ENCODE measurements at regions not wholly inside any gene's neighbourhood (a gene's known extent, or its start where the extent isn't known, plus 50 kb on each side); places are given as distances from the start of the nearest gene placed in this dataset.
A peak's percentile ranks its signal among the peaks of the same experiment; 100 is the strongest.

GRCh38 chr18:42137693-42138375 lies 182.8 kb downstream of the PIK3C3 start:
- POLR2A ChIA-PET: no interaction called here
- ATAC-seq (no peak), DNase-seq (no peak)
- peaks cover 0 to 31% (median 19%) of the 10 kb centered on the region in 9 donors for H3K9me3 Mint-ChIP-seq
- no peaks in the 10 kb centered on the region for H3K4me1 Mint-ChIP-seq
- H3K36me3 Mint-ChIP-seq: peaks cover 6 to 13% (median 11%) of the 10 kb centered on the region in 3 donors
- no peak overlapping the region for H3K4me3 Mint-ChIP-seq
- peaks cover 0 to 13% (median 3%) of the 10 kb centered on the region in 5 donors for H3K27me3 Mint-ChIP-seq
- no peak overlapping the region for H3K27ac Mint-ChIP-seq

GRCh38 chr18:42141439-42141838 lies 186.4 kb downstream of the PIK3C3 start:
- Mint-ChIP-seq H3K27ac (no peak overlapping the region), H3K36me3 (peaks cover 6 to 13% (median 11%) of the 10 kb centered on the region in 3 donors), H3K4me3 (no peak overlapping the region), H3K9me3 (peaks cover 9 to 50% (median 26%) of the 10 kb centered on the region in 9 donors), H3K4me1 (no peaks in the 10 kb centered on the region), H3K27me3 (peaks cover 0 to 13% (median 2%) of the 10 kb centered on the region in 5 donors)
- DNase-seq (no peak), ATAC-seq (no peak)
- POLR2A ChIA-PET: no interaction called here

GRCh38 chr18:42155024-42155423 lies 200.0 kb downstream of the PIK3C3 start:
- peaks cover 0 to 3% (median 0%) of the 10 kb centered on the region in 5 donors for H3K27me3 Mint-ChIP-seq
- ATAC-seq (no peak), DNase-seq (no peak)
- H3K27ac Mint-ChIP-seq: no peak overlapping the region
- H3K4me3 Mint-ChIP-seq: no peak overlapping the region
- POLR2A ChIA-PET: no interaction called here
- H3K4me1 Mint-ChIP-seq: no peaks in the 10 kb centered on the region
- H3K36me3 Mint-ChIP-seq: peaks cover 0 to 5% (median 0%) of the 10 kb centered on the region in 3 donors
- peaks cover 0 to 5% (median 0%) of the 10 kb centered on the region in 9 donors for H3K9me3 Mint-ChIP-seq

- Mint-ChIP-seq H3K4me3 (no peak overlapping the region), H3K27ac (no peak overlapping the region), H3K4me1 (no peaks in the 10 kb centered on the region), H3K36me3 (peaks cover 0 to 4% (median 0%) of the 10 kb centered on the region in 3 donors), H3K9me3 (peaks cover 0 to 4% (median 0%) of the 10 kb centered on the region in 9 donors), H3K27me3 (peaks cover 0 to 3% (median 0%) of the 10 kb centered on the region in 5 donors)
- DNase-seq (no peak), ATAC-seq (no peak)
- POLR2A ChIA-PET: no interaction called here
These were observed 201.2 kb downstream of the PIK3C3 start for GRCh38 chr18:42156281-42156680.

GRCh38 chr18:42157420-42157819 lies 202.4 kb downstream of the PIK3C3 start:
- DNase-seq: no peak
- peaks cover 0 to 3% (median 0%) of the 10 kb centered on the region in 5 donors for H3K27me3 Mint-ChIP-seq
- no peaks in the 10 kb centered on the region for H3K36me3 Mint-ChIP-seq
- H3K4me3 Mint-ChIP-seq: no peak overlapping the region
- ATAC-seq: no peak
- H3K9me3 Mint-ChIP-seq: no peaks in the 10 kb centered on the region
- H3K4me1 Mint-ChIP-seq: no peaks in the 10 kb centered on the region
- POLR2A ChIA-PET: no interaction called here
- no peak overlapping the region for H3K27ac Mint-ChIP-seq

GRCh38 chr18:42157878-42158277 lies 202.8 kb downstream of the PIK3C3 start:
- Mint-ChIP-seq H3K4me3 (no peak overlapping the region), H3K36me3 (no peaks in the 10 kb centered on the region), H3K27ac (no peak overlapping the region), H3K4me1 (no peaks in the 10 kb centered on the region), H3K27me3 (peaks cover 0 to 3% (median 0%) of the 10 kb centered on the region in 5 donors), H3K9me3 (no peaks in the 10 kb centered on the region)
- DNase-seq: no peak
- POLR2A ChIA-PET: no interaction called here
- no peak for ATAC-seq

- no peak overlapping the region for H3K27ac Mint-ChIP-seq
- DNase-seq (no peak), ATAC-seq (no peak)
- no peak overlapping the region for H3K4me3 Mint-ChIP-seq
- peaks cover 0 to 3% (median 0%) of the 10 kb centered on the region in 5 donors for H3K27me3 Mint-ChIP-seq
- H3K36me3 Mint-ChIP-seq: no peaks in the 10 kb centered on the region
- H3K4me1 Mint-ChIP-seq: no peaks in the 10 kb centered on the region
- H3K9me3 Mint-ChIP-seq: no peaks in the 10 kb centered on the region
- POLR2A ChIA-PET: no interaction called here
These were observed 204.1 kb downstream of the PIK3C3 start for GRCh38 chr18:42159146-42159545.

- H3K9me3 Mint-ChIP-seq: no peaks in the 10 kb centered on the region
- H3K27me3 Mint-ChIP-seq: no peaks in the 10 kb centered on the region
- no peaks in the 10 kb centered on the region for H3K36me3 Mint-ChIP-seq
- ATAC-seq: no peak
- no peak overlapping the region for H3K4me3 Mint-ChIP-seq
- H3K27ac Mint-ChIP-seq: no peak overlapping the region
- H3K4me1 Mint-ChIP-seq: no peaks in the 10 kb centered on the region
- no peak for DNase-seq
- POLR2A ChIA-PET: no interaction called here
These were observed 208.3 kb downstream of the PIK3C3 start for GRCh38 chr18:42163321-42163720.

- no peak overlapping the region for H3K27ac Mint-ChIP-seq
- POLR2A ChIA-PET: no interaction called here
- no peaks in the 10 kb centered on the region for H3K36me3 Mint-ChIP-seq
- no peaks in the 10 kb centered on the region for H3K4me1 Mint-ChIP-seq
- H3K4me3 Mint-ChIP-seq: no peak overlapping the region
- DNase-seq (no peak), ATAC-seq (no peak)
- no peaks in the 10 kb centered on the region for H3K27me3 Mint-ChIP-seq
- H3K9me3 Mint-ChIP-seq: no peaks in the 10 kb centered on the region
These were observed 209.5 kb downstream of the PIK3C3 start for GRCh38 chr18:42164556-42164955.

GRCh38 chr18:42165922-42166513 lies 211.0 kb downstream of the PIK3C3 start:
- ATAC-seq (no peak), DNase-seq (no peak)
- H3K27me3 Mint-ChIP-seq: no peaks in the 10 kb centered on the region
- H3K27ac Mint-ChIP-seq: peak overlapping the region in 1 of 10 donors; percentile 83
- H3K9me3 Mint-ChIP-seq: no peaks in the 10 kb centered on the region
- H3K4me1 Mint-ChIP-seq: no peaks in the 10 kb centered on the region
- no peaks in the 10 kb centered on the region for H3K36me3 Mint-ChIP-seq
- POLR2A ChIA-PET: no interaction called here
- no peak overlapping the region for H3K4me3 Mint-ChIP-seq

GRCh38 chr18:42168487-42168886 lies 213.5 kb downstream of the PIK3C3 start:
- no peak overlapping the region for H3K27ac Mint-ChIP-seq
- POLR2A ChIA-PET: no interaction called here
- H3K4me3 Mint-ChIP-seq: no peak overlapping the region
- no peaks in the 10 kb centered on the region for H3K36me3 Mint-ChIP-seq
- H3K4me1 Mint-ChIP-seq: no peaks in the 10 kb centered on the region
- DNase-seq (no peak), ATAC-seq (no peak)
- H3K27me3 Mint-ChIP-seq: no peaks in the 10 kb centered on the region
- no peaks in the 10 kb centered on the region for H3K9me3 Mint-ChIP-seq

- no peak overlapping the region for H3K27ac Mint-ChIP-seq
- H3K4me3 Mint-ChIP-seq: no peak overlapping the region
- POLR2A ChIA-PET: no interaction called here
- ATAC-seq (no peak), DNase-seq (no peak)
- H3K9me3 Mint-ChIP-seq: no peaks in the 10 kb centered on the region
- H3K27me3 Mint-ChIP-seq: no peaks in the 10 kb centered on the region
- H3K36me3 Mint-ChIP-seq: no peaks in the 10 kb centered on the region
- H3K4me1 Mint-ChIP-seq: no peaks in the 10 kb centered on the region
These were observed 213.9 kb downstream of the PIK3C3 start for GRCh38 chr18:42168907-42169306.

GRCh38 chr18:42174909-42175308 lies 219.9 kb downstream of the PIK3C3 start:
- no peak for ATAC-seq

GRCh38 chr18:42176599-42176998 lies 221.6 kb downstream of the PIK3C3 start:
- no peaks in the 10 kb centered on the region for H3K36me3 Mint-ChIP-seq
- no peaks in the 10 kb centered on the region for H3K4me1 Mint-ChIP-seq
- DNase-seq: no peak
- no peak overlapping the region for H3K4me3 Mint-ChIP-seq
- no peak for ATAC-seq
- H3K27ac Mint-ChIP-seq: no peak overlapping the region
- POLR2A ChIA-PET: no interaction called here
- no peaks in the 10 kb centered on the region for H3K9me3 Mint-ChIP-seq
- H3K27me3 Mint-ChIP-seq: peaks cover 0 to 3% (median 0%) of the 10 kb centered on the region in 5 donors

More at GRCh38 chr18:42174909-42175308, 219.9 kb downstream of the PIK3C3 start:
- Mint-ChIP-seq H3K4me1 (no peaks in the 10 kb centered on the region), H3K27me3 (peaks cover 0 to 3% (median 0%) of the 10 kb centered on the region in 5 donors), H3K9me3 (no peaks in the 10 kb centered on the region), H3K4me3 (no peak overlapping the region), H3K27ac (no peak overlapping the region), H3K36me3 (no peaks in the 10 kb centered on the region)
- POLR2A ChIA-PET: no interaction called here
- DNase-seq: no peak
